Activated CD8-positive, alpha-beta memory T cell treated with anti-CD3 and anti-CD28 coated beads for 24 hours (primary cell): ENCODE measurements at regions not wholly inside any gene's neighbourhood (a gene's known extent, or its start where the extent isn't known, plus 50 kb on each side); places are given as distances from the start of the nearest gene placed in this dataset.

ENCODE experiments used
- DNase-seq: peaks from one replicate; pipeline ENCODE4 v3.0.0-alpha.2; 2020

DNA sequence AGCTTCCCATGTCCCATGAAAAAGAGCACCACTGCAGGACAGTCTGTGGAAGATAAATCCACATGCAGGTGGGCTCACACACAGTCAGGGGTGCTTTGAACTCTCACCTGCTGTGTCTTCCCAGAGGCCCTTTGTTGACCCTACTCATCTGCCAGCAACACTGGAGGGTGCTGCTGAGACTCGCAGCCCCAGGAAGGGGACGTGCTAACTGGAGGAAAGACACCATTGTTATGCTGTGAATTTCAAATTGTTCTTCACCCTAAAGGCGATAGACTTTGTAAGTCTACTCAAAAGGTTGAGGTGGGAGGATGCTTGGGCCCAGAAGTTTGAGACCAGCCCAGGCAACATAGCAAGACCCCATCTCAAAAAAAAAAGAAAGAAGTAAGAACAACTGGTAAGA lies 107.3 kb upstream of the SERP2 start:
- no peak for DNase-seq

DNA sequence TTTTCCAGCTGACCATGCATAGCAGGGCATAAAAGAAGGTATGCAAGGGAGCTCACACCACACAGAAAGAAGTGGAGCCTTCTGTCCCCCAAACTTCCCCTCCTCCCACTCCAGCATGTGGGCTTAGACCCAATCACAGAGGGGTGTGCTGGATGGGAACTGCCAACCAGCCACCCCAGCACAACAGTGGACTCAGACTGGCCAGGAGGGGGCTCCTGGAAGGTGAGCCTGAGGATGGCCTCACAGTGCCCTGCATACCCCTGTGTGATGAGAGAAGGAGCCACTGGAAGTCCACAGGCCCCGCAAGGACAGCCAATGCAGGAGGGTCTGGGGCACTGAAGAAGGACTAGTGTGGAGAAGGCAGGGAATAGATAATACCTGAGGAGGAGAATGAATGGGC lies 106.9 kb upstream of the SERP2 start:
- no peak for DNase-seq

DNA sequence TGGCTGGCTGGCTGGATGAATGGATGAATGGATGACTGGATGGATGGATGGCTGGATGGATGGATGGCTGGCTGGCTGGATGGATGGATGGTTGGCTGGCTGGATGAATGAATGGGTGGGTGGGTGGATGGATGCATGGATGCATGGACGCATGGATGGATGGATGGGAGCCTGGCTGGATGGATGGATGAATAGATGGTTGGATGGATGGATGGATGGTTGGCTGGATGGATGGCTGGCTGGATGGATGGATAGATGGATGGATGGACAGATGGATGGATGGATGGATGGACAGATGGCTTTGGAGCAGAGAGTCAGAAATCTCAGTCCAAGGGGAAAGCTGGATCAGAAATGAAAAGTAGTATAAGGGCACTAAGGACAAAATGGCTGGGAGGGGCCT lies 106.4 kb upstream of the SERP2 start:
- no peak for DNase-seq

DNA sequence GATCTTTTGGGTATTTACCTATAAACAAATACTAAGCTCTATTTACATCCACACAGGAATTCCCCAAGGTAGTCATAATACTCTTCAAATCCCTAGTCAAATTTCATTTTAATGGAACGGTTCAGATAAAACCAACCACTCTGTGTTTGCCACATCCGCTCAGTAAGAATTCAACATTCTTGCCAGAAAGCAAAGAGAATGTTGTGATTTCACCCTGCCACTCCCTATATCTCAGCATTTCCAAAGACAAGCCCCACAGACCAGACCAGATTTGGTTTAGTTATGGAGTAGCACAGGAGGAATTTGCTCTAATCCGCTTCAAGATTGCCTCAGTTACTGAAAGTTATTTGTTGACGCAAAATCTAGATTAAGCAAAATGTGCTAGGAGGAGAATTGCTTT lies 105.6 kb upstream of the SERP2 start:
- DNase-seq = no peak

DNA sequence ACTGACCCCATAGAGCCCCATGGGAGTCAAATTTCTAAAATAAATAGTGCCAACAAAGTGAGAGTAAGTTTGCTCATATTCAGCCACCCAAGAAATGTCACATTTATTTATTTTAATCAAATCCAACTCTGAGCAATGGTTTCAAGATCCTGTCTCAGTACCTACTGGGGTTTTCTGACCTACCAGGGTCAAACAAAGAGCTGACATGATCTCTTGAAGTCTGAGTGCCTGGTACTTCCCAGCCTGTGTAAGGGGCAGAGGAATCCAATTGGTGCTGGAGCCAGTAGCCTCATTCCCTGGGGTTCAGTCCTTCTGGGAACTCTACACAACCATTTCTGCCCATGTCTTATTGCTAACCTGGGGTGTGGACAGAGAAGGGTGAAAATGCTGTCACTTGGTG lies 104.6 kb upstream of the SERP2 start:
- DNase-seq = no peak

DNA sequence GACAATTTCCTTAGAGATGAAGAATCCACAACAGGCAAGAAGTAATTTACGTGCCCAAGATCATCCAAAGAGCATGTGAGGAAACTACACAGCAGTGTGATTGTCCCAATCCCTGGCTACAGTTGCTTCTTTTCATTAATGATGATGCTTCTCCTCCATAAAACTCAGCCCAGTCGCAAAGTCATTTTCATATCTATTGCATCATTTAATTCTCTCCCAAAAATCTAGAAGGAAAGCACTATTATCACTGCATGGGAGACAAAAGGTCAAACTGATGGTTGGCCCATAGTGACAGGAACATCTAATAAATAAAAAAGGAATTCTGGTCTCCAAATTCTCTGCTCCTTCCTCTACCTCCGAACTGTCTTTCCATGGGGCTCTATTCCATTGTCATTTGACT lies 103.5 kb upstream of the SERP2 start:
- DNase-seq = no peak

DNA sequence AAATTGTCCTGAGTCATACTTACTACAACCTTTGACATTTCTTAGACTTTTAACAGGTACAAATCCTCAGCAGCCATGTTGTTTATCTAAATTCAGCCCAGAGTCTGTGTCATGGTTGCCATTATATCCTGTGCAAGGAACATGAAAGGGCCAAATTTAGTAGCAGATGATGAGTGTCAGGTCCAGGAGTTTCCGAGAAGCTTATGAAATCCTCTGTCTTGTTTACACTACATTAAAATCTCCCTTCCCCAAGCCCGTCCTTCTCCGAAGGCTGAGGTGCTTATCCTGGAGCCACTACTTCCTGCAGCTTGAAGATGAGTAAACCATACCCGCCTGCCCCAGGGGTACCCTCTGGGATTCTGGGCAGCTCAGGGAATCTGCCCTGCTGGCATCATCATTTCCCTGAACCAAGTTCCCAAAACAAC lies 102.6 kb upstream of the SERP2 start:
- DNase-seq = no peak

DNA sequence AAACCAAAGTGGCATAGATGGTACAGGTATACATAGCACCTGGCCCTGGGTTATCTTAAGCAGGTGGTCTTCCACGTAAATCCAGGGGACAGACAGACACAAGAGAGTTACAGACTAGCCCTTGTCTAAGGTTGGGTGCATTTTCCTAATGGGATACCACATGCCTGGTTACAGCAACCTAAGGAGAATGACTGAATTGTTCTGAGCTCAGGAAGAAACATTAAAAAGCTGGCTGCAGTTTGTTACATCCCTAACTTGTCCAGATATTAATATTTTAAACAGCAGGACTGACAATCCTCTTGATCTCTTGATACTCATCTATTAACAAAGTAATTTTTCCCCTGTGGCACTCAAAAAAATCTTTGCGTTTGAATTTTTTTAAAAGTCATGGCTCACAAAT lies 102.2 kb upstream of the SERP2 start:
- no peak for DNase-seq

DNA sequence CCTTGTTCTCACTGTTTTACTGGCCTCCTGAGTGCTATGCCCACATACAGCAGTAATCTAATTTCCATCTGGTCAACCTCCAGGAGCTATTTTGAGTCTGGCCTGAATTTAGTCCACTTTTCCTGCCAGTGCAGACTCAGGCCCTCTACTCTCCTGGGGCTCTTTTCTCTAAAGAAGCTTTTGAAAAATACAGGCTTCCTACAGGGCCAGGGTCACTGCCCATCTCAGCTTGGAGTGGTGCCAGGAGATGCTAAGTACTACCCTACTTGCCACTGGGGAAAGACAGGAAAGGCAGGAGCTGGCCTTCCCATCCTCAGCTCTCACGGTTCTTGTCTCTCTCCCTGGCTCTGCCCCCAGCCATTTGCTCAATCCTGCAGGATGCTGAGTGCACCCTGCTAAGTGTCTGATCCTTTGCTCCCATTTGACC lies 101.7 kb upstream of the SERP2 start:
- no peak for DNase-seq

DNA sequence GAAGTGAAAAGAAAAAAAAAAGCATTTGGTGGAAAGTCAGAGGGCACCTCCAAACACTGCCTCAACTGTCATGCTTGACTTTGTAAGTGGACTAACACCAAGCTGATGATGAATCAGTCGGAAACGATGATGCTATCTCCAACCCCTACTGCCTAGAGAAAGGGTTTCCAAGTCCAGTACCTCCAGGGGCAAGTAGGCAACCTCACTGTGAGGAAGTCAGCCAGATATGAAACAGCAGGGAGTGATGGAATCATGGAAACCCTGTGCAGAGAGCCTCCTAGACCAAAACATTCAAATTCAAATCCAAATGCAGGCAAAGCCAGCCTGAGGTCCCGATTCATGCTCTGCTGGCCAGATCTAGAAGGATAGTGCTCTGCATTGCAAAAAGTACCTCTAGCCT lies 100.9 kb upstream of the SERP2 start:
- DNase-seq = no peak

DNA sequence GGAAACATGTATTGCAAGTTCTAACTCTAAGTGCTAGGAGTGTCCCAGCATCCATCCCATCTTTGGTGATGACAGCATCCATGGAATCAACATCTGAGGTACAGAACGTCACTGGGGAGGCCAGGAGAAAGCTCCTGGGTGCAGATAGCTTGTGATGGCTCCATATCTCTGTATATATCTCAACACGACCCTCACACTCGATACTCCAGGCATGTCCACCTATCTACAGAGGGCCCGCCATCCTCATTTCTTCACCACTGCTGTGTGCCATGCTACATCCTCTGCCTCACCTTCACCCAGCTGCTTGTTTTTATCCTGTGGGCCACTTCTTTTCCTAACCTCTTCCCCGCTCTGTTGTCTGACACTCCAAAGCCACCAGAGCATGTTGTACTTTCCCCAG lies 100.4 kb upstream of the SERP2 start:
- no peak for DNase-seq

DNA sequence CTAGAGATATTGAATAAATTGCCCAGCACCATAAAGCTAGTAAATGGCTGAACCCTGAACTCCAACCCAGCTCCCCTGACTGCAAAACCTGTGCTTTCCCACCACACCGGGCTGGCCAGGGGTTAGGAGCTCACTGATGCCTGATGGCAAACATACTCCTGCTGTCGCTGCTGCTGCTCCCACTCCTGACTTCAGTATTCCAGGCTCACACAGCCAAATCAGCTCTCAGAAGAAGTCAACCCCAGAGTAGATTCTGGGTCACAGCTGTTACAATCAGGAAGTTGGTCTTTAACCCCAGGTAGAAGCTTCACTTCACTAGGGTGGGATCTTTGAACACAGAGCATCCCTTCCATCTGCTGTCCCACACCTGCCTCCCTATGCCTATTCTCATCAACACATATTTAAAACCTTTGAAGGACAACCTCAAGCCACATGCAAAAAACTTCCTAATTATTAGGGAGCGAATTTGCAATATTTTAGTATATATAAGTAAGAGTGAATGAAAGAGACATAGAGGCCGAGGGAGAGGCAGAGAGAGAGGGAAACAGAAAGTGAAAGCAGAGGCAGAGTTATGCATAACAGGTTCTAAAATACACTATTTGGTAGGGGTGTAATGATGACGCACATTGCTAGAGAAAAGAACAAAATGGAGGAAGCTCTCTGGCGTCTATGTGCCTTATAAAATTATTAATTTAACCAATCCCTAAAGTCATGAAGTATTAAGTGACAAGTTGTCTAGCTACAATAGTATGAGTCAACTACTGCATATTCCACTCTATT lies 99.4 kb upstream of the SERP2 start:
- DNase-seq = peak; percentile 70

DNA sequence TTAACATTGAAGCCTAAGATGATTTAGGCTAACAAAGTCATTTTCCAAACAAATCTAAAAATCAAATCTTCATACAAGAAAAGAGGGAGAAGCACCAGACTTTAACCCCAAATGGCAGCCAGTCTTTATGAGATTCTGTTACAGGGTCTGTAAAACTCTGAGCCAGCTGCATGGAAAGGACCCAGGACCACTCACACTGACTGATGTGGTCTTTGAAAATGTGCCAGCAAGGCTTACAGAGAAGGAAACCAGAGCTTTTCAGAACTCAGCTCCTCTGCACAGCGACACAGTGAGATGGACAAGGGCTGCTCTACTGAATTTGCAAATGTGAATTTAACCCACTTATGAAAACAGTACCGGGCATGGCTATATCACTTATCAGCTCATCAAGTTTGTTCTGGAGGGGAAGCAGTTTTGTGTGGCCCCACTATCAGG lies 98.8 kb upstream of the SERP2 start:
- peak; percentile 69 for DNase-seq

DNA sequence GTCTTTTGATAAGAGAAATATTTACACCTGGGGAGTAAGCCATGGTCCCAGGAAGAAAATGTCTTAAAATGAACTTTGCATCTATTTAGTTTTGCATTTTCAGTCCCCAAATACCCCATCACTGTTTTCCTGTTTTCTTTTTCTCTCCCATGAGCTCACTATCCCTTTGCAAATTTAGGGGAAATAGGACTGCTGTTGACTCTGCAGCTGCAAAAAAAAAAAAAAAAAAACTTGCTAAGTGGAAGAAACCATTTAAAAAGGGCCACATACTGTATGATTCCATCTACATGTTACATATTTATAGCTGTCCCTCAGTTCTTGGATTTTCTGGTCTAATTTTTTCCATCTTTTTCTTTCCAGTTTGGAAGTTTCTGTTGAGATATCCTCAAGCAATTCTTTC lies 98.2 kb upstream of the SERP2 start:
- no peak for DNase-seq

DNA sequence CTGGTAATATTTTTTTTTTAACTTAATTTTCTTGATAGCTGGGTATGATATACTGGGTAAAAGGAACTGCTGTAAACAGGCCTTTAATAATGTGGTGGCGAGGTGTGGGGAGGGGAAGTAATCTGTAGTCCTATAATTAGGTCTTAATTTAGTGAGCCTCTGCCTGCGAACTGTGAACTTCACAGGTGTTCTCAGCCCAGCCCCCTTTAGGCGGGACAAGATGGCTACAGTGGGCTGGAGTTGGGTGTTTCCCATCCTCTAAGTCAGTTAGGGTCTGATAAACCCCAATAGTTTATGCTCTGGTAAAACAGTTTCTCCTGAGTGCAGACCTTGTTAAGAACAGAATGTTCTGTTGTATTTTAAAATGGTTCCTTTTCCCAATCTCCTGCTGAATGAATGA lies 97.6 kb upstream of the SERP2 start:
- DNase-seq = no peak

DNA sequence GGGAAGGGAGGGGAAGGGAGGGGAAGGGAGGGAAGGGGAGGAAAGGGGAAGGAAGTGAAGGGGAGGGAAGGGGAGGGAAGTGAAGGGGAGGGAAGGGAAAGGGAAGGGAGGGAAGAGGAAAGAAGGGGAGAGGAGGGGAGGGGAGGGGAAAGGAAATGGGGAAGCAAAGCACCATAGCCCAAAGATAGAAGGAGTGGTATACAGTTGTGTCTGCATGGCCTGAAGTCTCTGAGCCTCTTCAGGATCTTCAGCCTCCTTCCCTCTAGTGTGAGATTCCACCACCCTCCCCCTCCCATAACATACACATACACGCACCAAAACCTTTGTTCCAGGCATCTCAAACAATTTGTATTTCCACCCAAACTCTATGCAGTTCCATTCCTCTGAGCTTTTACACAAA lies 96.2 kb upstream of the SERP2 start:
- no peak for DNase-seq

DNA sequence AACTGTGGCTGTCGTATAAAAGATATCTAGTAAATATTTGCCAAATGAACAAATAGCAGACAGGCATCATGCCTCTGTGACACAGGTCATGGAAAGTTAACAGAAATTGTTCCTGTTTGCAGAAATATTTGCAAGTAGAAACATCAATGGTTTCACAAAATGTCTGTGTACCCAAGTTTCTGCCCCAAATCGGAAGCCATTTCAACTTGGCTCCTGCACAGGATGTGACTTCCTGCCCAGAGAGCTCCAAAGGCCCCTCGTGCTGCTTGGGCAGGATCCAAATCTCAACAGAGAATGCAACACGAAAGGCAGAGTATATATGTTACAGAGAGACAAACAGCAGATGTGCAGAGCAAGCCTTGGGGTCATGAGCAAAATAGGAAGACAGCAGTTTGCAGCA lies 95.5 kb upstream of the SERP2 start:
- DNase-seq = no peak

DNA sequence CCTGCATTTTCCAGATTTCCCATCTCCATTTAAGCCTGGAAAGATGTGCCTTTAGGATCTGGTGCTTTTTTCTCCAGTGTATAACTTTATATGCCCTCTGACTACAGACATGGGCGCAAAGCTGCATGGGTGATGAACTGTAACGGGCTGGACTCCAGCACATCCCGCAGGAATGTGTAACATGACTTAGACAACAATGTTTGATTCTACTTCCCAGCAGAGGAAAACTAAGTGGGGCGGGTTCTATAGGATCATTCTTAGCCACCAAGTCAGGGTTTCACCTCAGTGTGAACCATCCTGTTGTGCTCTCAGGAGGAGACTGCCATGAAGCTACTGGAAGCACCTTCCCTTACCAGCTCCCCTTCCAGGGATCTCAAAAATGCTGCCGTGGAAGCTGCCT lies 93.2 kb upstream of the SERP2 start:
- DNase-seq = no peak

DNA sequence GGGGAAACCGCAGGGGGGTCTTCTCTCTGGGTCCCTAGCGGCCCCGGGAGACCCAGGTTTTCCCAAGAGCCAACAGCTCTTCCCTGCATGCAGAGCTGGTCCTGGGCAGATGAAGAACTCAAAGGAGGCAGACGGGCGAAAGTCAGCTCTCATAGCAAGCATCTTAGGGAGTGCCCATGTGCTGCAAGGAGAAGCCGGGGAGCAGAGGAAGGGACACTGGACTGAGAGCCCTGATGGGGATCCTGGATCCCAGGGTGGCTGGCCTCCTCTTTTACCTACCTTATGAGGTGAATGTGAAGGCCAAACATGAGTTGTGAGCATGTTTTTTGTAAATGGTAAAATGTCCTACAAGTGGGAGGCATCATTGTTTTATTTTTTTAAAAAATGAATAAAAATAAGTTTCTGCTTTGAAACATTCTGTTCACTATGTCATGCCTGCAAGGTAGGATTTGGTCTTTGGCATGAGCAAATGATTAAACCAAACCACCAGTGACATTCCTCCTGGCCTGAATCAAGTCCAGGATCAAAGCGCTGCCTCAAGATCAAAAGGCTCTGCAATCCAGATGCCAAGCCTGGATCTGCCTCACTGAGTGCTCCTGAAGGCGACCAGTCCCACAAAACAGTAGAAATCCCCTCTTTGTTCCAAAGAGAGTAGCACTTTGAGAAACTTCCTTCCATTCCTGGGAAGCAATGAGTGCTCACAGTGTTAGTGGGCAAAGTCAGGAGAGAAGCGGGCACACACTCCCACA lies 92.2 kb upstream of the SERP2 start:
- no peak for DNase-seq

DNA sequence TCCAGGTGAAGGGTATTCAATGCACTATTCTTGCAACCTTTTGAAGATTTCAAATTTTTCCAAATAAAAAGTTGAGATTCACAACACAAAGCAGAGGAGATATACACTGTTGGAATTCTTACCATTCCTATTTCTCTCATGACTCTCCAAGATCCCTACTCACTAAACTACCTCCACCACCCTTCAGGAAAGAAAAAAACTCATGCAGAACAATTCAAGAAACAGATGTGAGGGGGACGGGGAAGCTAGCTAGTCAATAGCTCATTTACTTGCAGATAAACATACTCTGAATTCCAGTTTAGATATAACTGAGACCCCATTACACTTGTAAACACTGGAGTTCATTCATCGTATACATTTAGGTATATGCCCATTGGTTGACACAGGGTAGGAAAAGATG lies 90.0 kb upstream of the SERP2 start:
- no peak for DNase-seq

DNA sequence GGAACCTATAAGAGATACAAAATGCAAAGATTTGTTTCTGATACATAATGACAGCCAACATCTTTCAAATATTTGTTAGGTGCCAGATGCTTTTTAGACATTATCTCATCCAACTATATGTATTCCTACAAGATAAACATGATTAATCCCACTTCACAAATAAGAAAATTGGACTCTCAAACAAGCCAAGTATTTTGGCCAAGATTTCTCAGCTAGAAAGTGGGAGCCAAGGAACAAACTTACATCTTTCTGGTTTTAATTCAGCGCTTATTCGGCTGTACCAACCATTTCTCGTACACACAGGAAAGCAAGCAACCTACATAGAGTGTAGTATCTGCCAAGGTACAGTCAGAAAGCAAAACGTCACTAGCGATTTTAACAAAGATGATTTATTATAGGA lies 85.7 kb upstream of the SERP2 start:
- no peak for DNase-seq

DNA sequence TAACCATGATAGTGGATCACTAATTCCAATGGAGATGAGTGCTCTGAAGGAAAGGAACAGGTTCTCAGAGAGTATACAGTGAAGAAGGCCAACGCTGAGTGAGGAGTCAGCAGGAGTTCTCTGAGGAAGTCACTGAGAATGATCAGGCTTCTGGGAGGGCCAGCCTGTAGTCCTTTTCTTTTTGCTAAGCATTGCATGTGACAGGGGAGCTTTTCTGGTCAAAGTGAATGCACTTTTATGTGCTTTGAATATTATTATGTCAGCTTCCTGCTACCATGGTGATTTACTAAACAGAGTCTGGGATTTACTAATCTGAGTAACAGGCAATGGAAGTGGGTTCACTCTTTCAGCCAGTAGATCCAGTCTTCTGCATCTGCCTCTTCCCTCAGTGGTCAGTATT lies 81.1 kb upstream of the SERP2 start:
- DNase-seq = no peak

DNA sequence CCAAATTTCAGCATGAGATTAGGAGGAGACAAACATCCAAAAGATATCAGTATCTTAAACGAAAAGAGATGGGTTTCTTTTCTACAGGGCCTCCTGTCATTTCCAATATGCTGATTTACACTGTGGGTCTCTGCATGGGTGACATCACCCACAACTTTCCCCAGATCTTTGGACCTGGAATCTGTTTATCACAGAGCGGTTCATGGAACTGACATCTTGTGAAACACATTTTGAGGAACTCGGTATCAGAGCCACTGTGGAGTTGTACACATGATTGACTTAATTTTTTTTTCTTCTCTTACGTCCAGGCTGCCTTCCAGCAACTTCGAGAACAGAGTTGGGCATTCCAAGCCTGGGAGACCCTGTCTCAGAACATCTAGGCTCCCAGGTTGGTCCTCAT lies 80.2 kb upstream of the SERP2 start:
- no peak for DNase-seq

DNA sequence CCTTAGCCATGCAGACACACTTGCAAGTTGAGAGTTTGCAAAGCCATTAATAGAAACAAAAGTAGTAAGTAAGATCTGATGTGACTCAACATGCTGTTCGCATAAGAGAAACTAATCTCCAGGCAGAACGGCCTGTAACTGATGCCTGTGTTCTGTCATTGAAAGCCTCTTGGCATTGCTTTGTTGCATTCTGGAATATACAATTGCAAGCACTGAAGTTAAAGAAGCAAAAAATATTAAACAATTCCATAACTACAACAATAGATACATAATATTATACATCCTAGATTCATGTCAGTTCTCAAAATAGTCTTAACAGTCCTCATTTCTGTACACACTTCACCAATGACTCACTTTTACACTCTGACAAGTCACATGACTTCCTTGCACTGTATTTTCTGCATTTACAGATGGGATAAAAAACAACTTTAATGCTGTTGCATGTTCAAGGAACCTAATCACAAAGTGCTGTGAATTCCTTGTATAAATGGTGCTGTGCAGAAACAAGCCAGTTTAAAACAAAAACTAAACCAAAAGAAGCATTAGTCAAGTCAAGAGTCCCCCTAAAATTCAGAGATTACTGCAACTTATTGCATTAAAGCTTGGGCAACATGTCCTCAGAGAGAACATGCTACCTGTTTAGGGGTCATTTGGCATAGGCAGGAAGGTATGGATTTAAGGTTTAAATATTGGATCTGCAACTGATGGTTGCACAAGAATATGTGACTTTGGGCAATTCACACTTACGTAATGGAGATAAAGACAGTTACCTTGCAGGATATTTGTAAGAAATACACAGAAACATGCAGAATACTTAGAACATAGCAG lies 79.5 kb upstream of the SERP2 start:
- no peak for DNase-seq
